OCI-M1 (cell line): ENCODE measurements at regions not wholly inside any gene's neighbourhood (a gene's known extent, or its start where the extent isn't known, plus 50 kb on each side); places are given as distances from the start of the nearest gene placed in this dataset.

Experiments
- DNase-seq: peaks from one replicate; lab custom pipeline; 2025; lab: John Stamatoyannopoulos, UW

GRCh38 chr7:41536122-41536872 is 166.6 kb downstream of the INHBA start:
- DNase-seq = peak; percentile 69

DNA sequence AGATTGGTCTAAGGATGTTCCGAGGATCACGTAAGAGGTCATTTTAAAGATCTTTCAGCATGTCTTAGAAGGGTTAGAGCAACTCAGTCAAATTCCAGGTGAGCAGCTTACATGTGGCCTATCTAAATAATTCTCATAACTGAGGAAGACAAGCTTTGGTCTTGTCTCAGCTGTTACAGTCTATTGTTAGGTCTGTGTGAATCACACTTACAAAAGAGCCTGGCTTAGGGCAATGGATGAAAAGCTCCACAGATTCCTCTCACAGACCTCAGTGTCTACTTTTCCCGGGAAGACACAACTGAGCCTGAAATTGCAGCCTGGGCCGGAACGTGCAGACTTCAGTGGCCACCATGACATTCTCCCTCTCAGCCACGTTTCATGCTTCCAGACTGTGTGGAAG is 173.1 kb downstream of the INHBA start:
- DNase-seq = no peak

- DNase-seq = no peak
Observed at GRCh38 chr7:41524876-41525275, 178.0 kb downstream of the INHBA start.

DNA sequence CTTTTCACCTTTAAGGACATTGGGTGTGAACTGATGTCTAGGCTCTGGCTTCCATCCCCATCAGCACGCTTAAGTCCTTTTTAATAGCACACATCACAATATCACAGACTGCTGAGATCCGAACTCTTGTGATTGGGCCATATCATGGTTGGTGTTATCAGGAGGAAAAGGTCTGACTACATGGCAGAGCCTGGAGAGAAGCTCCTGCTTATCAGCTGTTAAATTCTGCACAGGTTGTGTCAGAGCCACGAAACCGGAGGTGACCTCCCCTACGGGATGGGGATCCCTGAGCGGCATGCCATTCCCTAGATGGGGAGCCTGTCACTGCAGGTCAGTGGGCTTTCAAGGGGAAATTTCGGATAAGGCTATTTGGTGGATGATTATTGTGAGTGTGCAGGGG is 182.4 kb downstream of the INHBA start:
- no peak for DNase-seq

GRCh38 chr7:41517771-41518170 is 185.1 kb downstream of the INHBA start:
- DNase-seq = no peak

DNA sequence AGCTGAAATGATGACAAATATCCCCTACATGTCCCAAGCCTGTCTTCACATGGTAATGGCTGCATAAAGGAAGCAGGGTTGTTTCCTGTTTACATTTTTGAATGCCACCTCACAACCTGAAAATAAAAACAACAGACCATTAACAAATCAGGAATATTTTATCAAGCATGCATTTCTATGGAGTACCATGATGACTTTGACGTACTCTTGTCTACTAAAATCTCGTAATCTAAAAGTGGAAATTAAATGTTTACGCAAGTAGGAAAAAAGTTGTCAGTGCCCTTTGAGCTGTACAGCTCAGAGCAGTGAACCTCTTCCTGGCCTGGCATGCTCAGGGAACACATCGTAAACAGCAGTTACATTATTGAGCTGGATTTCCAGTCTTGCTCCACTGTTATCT is 194.1 kb downstream of the INHBA start:
- no peak for DNase-seq

- DNase-seq = no peak
Observed at GRCh38 chr7:41507686-41508268, 195.1 kb downstream of the INHBA start.

DNA sequence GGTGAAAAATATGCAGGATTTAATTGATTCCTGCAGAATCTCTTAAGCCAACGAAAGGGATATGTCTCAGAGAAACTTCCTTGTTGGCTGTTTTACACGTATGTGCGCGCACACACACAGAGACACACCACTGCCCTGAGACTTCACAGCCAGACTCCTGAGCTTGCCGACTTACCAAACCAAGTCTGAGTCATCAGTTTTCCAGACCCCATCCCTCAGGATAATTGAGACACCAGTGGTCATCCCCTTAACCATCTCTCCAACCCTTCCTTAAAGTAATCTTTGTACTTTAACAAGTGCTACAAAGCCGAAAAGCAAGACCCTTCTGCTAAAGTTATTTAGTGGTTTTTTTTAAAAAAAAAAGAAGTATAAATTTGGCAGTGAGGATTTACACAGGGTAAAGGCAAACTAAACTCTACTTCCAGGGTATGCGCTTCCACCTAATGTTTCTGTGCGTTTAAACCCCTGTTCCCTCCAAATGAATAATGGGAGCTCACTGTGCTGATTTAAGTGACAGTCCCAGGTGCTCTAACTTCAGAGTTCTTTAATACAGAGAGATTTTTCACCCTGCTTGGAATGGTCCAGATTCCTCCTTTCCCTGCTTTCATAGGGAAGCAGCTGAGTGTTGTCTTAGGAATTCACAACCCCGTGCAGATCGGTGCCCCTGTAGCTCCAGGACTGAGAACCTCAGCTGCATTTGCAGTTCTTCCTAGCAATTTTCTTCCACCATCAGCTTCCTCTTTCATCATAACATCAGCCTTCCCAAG is 198.5 kb downstream of the INHBA start:
- DNase-seq = no peak

DNA sequence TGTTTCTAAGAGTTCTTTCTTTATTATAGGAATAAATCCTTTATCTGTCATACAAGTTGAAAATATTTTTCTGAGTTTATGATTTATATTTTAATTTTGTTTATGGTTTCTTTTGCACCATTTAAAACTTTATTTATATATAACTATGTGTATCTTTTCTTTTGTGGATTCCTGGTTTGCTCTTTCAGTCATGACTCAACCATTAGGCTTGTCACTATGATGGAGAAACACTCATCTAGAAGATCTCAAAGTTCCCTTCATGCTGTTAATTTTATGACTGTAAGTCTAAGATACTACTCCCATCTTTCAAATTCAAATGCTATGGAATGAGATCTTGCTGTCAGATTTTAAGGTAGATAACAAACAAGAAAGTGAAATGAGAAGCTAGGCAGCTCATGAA is 199.5 kb downstream of the INHBA start:
- DNase-seq = no peak

- no peak for DNase-seq
Observed at GRCh38 chr7:41501466-41501865, 201.4 kb downstream of the INHBA start.

DNA sequence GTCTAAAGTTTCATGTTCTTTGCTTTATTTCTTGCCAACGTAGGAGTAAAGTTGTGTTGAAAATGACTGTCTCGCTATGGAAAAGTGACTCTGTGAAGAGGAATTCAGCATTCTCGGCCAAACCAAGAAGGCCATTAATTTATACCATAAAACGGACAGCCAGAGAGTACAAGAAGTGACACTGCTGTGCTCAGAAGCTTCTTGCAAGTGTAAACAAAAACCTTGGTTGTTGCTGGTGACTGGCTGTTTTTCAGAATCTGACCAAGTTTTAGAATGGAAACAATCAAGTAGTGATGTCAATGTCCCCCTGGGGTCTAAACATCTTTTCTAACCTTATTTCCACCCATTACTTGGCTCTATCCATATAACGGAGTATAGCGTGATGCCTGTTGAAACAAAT is 201.9 kb downstream of the INHBA start:
- no peak for DNase-seq

DNA sequence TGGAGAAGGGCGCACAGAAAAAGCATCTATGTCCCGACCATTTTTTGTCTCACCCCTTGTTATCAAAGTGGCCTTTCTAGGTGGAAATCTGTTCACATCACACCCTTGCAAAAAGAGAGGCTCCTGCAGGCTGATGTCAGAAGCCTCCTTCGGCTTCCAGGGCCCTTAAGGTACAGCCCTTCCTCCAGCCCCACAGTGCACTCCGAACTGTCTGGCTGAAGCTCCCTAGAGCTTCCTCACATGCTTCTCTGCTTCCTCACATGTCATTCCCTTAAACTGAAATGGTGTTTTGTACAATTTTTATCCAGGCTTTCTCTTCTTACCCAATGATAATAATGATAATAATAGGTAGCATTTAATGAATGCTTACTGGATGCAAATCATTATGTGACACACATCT is 210.3 kb downstream of the INHBA start:
- no peak for DNase-seq

DNA sequence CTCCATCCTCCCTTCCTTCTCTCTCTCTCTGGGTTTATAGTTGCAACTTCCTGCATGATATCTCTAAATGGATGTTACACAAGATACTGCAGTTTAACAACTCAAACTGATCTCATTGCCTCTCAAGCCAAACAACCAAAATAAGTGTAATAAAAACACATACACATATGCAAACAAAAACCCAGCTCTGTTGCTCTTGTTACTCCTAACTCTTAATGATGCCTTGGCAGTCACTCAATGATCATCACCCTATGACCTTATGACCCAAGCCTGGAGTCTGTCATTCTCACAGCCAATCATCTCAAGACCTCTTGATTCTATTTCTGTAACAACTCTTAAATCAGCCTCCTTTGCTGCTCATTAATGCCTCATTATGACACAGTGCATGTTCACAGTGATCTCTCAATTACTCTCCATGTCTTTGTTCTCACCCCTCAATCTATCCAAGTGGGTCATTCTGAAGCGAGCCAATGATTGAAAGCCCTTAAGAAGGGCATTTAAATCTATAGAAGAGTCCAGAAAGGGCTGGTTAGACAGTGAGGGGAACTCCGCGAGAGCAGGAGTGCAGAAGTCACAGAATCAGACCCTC is 210.9 kb downstream of the INHBA start:
- no peak for DNase-seq

DNA sequence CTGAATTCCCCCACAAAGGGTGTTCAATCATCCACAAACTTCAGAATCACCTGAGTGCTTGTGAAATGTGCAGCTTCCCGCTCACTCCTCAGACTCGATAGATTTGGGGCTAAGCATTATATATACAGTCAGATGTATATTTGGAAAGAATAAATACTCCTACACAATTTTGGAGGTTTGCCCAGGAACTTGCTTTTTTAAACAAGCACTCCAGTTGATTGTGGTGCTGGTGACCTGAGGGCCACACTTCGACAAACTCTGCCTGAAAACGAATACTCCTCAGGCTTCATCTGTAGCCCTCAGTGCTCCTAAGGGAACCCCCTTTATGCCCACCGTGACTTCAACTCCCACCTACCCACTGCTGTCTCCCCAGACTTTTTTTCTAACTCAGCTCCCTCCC is 211.6 kb downstream of the INHBA start:
- no peak for DNase-seq

GRCh38 chr7:41489885-41490284 is 213.0 kb downstream of the INHBA start:
- no peak for DNase-seq

DNA sequence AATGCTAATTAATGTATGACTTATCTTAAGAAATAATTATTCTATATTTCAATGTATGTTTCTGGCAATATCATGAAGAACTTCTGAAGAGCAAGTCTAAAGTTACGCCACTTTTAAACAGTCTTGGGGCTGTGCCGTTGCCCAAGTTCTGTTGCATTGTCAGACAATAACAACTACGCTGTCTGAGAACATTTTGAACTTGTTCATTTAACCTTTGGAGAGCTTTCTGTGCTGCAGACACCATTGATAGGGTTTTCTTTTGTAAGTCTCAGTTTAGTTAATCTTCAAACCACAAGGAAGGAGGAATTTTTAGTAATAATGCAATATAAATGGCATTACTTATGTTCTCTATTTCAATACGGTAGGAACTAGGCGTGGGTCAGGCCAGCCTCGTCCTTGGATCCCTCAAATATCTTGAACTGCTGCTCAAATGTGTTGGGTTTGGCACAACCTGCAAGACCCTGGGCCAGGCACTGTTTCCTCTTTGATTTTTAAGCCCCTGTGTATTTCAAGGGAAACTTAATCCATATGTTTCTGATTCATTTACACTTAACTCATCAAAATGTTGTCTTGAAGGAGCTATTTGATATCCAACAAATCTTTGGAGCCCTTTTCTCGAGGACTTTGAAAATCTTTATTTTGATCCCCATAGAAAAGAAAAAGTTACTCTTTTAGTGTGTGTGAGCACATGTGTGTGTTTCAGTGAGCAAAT is 215.5 kb downstream of the INHBA start:
- no peak for DNase-seq

DNA sequence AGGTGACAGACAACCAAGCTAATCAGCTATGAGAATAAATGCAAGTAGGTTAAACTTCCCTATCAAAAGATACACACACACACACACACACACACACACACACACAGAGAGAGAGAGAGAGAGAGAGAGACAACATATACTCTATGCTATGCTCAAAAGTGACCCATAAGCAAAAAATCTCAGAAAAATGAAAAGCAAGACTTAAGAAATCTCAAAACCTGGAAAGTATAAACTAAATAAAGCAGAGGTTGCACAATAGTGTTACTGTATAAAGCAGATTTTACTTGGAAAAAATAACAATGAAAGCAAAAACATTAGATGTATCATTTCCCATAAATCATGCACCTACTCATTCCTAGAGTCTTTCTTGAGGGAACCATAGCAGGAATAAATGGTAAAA is 221.5 kb downstream of the INHBA start:
- no peak for DNase-seq

DNA sequence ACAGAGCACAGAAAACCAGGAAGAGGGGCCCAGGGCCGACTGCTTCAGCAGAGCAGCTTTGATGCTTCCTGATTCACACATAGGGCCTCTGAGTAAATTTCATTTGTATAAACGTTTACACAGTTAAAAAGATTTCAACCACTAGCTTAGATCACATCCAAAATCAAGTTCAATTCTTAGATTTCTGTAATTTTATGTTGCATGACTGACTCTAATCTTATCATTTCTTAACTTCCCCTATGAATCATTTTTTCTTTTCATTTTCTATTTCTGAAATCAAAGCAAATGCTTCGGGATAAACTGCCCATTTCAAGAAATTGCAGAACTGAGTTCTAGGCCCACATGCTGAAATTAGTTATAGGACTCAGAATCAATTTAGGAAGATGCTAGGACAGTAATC is 224.7 kb downstream of the INHBA start:
- peak; percentile 11 for DNase-seq

GRCh38 chr7:41476460-41476803 is 226.5 kb downstream of the INHBA start:
- no peak for DNase-seq

DNA sequence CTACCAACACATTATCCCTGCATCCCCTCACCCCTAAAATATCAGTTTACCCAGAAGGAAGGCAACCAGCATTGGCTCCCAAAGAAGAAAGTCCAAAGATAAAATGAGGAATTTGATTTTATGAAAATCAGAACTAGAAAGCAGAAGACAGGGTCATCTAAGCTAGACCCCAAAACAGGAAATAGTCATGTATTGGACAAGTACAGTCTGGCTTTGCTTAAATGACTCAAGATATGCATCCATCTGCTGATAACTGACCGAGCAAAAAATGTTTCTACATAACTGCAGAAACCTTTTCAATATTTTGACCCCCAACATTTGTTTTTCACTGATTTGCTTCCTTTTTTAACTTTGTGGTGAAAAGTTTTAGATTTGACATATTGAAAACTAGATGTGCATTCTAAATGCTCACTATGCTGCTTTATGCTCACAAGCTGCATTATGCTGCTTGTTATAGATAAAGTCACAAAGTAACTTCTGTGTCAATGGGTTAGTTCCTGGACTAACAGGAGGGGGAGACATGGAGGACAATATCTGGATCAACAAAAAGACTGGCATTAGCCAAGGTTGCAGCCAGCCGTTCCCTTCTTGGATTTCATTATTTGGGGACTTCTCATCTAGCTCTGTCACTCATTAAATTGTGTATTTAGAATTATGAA is 227.0 kb downstream of the INHBA start:
- no peak for DNase-seq

DNA sequence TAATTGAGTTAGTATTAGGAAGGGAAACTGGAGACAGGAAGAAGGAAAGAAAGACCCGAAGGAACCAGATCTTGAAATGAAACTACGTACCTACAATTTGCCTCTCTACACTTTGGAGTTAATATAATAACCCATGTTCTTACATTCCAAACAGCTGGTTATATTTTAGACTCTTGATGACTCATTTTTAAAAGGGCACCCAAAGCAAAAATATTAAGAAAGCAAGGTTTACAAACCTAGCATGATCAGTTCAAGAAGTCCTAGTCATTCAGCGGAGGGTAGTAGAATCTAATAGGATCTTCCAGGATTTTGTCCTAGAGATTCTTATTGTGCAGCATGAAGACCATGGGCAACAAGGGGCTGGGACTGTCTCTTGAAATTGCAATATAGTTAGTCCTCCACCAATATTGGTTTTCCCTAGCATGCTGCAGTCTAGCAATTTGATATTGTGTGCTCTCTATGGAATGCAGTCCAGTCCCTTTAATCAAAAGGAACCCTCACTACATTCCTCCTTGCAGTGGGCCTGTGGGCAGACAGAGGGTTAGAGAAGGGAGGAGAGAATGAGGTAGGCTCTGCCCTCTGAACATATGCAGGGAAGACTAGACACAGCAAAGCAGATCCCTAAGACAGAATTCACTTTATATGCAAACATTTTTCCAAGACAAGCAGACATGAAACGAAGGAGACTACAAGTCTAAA is 230.3 kb downstream of the INHBA start:
- no peak for DNase-seq
